GM12878 (cell line): ENCODE measurements at regions not wholly inside any gene's neighbourhood (a gene's known extent, or its start where the extent isn't known, plus 50 kb on each side); places are given as distances from the start of the nearest gene placed in this dataset.

Experiments
- CUX1 ChIP-seq: IDR thresholded peaks from 2 replicates; pipeline ENCODE4 v1.6.1; 2012; ENCODE audit warnings: improper control_type of control experiment, low read depth, low read length; ENCODE audit not compliant: insufficient replicate concordance
- E2F8 ChIP-seq: fragments of 450-650 bp; IDR thresholded peaks from 2 replicates; pipeline ENCODE4 v1.6.1; 2018; ENCODE audit warnings: mild to moderate bottlenecking, low read depth, moderate library complexity; ENCODE audit not compliant: partially characterized antibody
- FOXK2 ChIP-seq: fragments of 450-650 bp; IDR thresholded peaks from 2 replicates; pipeline ENCODE4 v1.6.1; 2017; ENCODE audit warnings: mild to moderate bottlenecking, moderate library complexity
- NFYA ChIP-seq: IDR thresholded peaks from 2 replicates; pipeline ENCODE4 v1.6.1; 2011; ENCODE audit warnings: low read depth, mild to moderate bottlenecking, low read length, improper control_type of control experiment, borderline replicate concordance
- RELB ChIP-seq: fragments of 450-650 bp; IDR thresholded peaks from 2 replicates; pipeline ENCODE4 v1.6.1; 2017; ENCODE audit warnings: low read depth, mild to moderate bottlenecking, moderate library complexity
- REST ChIP-seq: IDR thresholded peaks from 2 replicates; pipeline ENCODE4 v1.6.1; 2012; ENCODE audit warnings: mild to moderate bottlenecking, low read depth, low read length
- SREBF2 ChIP-seq: IDR thresholded peaks from 2 replicates; pipeline ENCODE4 v1.6.1; 2012; ENCODE audit warnings: mild to moderate bottlenecking, low read length
- STAT1 ChIP-seq: fragments of 450-650 bp; conservative IDR thresholded peaks from 2 replicates; pipeline ENCODE4 v1.6.1; 2014; ENCODE audit warnings: antibody characterized with exemption, mild to moderate bottlenecking

GRCh38 chr6:21898107-21898796, 304.7 kb downstream of the SOX4 start (continued):
- TF ChIP-seq REST (no peak), NFYA (no peak), CUX1 (no peak), E2F8 (no peak), SREBF2 (no peak), STAT1 (no peak), RELB (no peak), FOXK2 (no peak)
